ENCODE measurements at regions not wholly inside any gene's neighbourhood (a gene's known extent, or its start where the extent isn't known, plus 50 kb on each side); places are given as distances from the start of the nearest gene placed in this dataset.

DNA sequence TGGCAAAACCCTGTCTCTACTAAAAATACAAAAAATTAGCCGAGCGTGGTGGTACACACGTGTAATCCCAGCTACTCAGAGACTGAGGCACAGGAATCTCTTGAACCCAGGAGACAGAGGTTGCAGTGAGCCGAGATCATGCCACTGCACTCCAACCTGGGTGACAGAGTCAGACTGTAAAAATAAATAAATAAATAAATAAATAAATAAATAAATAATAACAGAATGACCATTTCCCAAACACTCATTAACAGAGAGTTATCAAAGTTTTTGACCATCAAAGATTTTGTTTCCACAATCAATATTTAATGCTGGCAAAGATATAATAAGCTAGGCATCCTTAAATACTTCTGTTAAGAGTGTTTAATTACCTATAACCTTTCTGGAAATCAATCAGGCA, 299.4 kb downstream of the KCTD12 start:
- no peak for TF ChIP-seq POLR2AphosphoS5 (IDR thresholded peaks at IDR 0.05; ENCODE audit: low read depth, low read length)
- TF ChIP-seq, protein P1, sequence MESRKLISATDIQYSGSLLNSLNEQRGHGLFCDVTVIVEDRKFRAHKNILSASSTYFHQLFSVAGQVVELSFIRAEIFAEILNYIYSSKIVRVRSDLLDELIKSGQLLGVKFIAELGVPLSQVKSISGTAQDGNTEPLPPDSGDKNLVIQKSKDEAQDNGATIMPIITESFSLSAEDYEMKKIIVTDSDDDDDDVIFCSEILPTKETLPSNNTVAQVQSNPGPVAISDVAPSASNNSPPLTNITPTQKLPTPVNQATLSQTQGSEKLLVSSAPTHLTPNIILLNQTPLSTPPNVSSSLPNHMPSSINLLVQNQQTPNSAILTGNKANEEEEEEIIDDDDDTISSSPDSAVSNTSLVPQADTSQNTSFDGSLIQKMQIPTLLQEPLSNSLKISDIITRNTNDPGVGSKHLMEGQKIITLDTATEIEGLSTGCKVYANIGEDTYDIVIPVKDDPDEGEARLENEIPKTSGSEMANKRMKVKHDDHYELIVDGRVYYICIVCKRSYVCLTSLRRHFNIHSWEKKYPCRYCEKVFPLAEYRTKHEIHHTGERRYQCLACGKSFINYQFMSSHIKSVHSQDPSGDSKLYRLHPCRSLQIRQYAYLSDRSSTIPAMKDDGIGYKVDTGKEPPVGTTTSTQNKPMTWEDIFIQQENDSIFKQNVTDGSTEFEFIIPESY (IDR thresholded peaks at IDR 0.05; ENCODE audit: borderline replicate concordance, low read depth): no peak
- TF ChIP-seq CTCF (IDR thresholded peaks at IDR 0.05): no peak
- no peak for TF ChIP-seq EP300 (IDR thresholded peaks at IDR 0.05; ENCODE audit: borderline replicate concordance in 1 of 2, low read depth in 1 of 2, low read length in 1 of 2)
- no peak for TF ChIP-seq GABPA (IDR thresholded peaks at IDR 0.05; ENCODE audit: low read depth)
- TF ChIP-seq, protein P2, sequence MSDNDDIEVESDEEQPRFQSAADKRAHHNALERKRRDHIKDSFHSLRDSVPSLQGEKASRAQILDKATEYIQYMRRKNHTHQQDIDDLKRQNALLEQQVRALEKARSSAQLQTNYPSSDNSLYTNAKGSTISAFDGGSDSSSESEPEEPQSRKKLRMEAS (IDR thresholded peaks at IDR 0.05; ENCODE audit: low read depth): no peak
- TF ChIP-seq, protein P3, sequence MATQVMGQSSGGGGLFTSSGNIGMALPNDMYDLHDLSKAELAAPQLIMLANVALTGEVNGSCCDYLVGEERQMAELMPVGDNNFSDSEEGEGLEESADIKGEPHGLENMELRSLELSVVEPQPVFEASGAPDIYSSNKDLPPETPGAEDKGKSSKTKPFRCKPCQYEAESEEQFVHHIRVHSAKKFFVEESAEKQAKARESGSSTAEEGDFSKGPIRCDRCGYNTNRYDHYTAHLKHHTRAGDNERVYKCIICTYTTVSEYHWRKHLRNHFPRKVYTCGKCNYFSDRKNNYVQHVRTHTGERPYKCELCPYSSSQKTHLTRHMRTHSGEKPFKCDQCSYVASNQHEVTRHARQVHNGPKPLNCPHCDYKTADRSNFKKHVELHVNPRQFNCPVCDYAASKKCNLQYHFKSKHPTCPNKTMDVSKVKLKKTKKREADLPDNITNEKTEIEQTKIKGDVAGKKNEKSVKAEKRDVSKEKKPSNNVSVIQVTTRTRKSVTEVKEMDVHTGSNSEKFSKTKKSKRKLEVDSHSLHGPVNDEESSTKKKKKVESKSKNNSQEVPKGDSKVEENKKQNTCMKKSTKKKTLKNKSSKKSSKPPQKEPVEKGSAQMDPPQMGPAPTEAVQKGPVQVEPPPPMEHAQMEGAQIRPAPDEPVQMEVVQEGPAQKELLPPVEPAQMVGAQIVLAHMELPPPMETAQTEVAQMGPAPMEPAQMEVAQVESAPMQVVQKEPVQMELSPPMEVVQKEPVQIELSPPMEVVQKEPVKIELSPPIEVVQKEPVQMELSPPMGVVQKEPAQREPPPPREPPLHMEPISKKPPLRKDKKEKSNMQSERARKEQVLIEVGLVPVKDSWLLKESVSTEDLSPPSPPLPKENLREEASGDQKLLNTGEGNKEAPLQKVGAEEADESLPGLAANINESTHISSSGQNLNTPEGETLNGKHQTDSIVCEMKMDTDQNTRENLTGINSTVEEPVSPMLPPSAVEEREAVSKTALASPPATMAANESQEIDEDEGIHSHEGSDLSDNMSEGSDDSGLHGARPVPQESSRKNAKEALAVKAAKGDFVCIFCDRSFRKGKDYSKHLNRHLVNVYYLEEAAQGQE (IDR thresholded peaks at IDR 0.05; ENCODE audit: low read depth, low read length): no peak
- no peak for TF ChIP-seq EZH2phosphoT487 (IDR thresholded peaks at IDR 0.05; ENCODE audit: borderline replicate concordance, low read depth)
